WTC11 (cell line): ENCODE measurements at regions not wholly inside any gene's neighbourhood (a gene's known extent, or its start where the extent isn't known, plus 50 kb on each side); places are given as distances from the start of the nearest gene placed in this dataset.

Experiments used
- ATAC-seq: fragments of 200-7000 bp; cut with Tn5 transposase; 2 replicates; pipeline ENCODE4 v1.10.0; 2021; ENCODE audit warnings: mild to moderate bottlenecking, moderate library complexity
- CTCF ChIA-PET: fragments of 300-600 bp; sonication (Branson Sonifier 250); formaldehyde crosslinking; loops from one replicate; lab custom pipeline; 2021; ENCODE audit warnings: antibody characterized with exemption; lab: Charles Lee
- POLR2A ChIA-PET: fragments of 350-600 bp; sonication (Branson Sonifier 250); formaldehyde crosslinking; loops from one replicate; lab custom pipeline; 2021; ENCODE audit warnings: antibody characterized with exemption; lab: Charles Lee
- DNase-seq: peaks from one replicate; pipeline ENCODE4 v3.0.0; 2021; ENCODE audit warnings: low spot score
- H3K27ac Mint-ChIP-seq: 2 replicates; pipeline ENCODE4 v1.8.0; 2021; ENCODE audit warnings: mixed read lengths
- H3K27me3 Mint-ChIP-seq: 2 replicates; pipeline ENCODE4 v1.8.0; 2021; ENCODE audit warnings: low read depth, mild to moderate bottlenecking, moderate library complexity, mixed read lengths
- H3K36me3 Mint-ChIP-seq: 2 replicates; pipeline ENCODE4 v1.8.0; 2021; ENCODE audit warnings: mixed read lengths
- H3K4me1 Mint-ChIP-seq: 2 replicates; pipeline ENCODE4 v1.8.0; 2022; ENCODE audit warnings: mixed read lengths
- H3K4me3 Mint-ChIP-seq: 2 replicates; pipeline ENCODE4 v1.8.0; 2021; ENCODE audit warnings: mild to moderate bottlenecking, moderate library complexity, mixed read lengths
- H3K9me3 Mint-ChIP-seq: 2 replicates; pipeline ENCODE4 v1.8.0; 2021; ENCODE audit warnings: mixed read lengths
- ELF4 ChIP-seq: sonication (generic); formaldehyde crosslinking; IDR thresholded peaks from 2 replicates; pipeline ENCODE4 v1.8.1; 2022; ENCODE audit warnings: low read depth, mild to moderate bottlenecking, moderate library complexity, missing genetic modification reagents
- ETV6 ChIP-seq: sonication (generic); formaldehyde crosslinking; IDR thresholded peaks from 2 replicates; pipeline ENCODE4 v1.8.1; 2022; ENCODE audit warnings: mild to moderate bottlenecking, missing genetic modification reagents
- HMGA2 ChIP-seq: fragments of 250-450 bp; sonication (Bioruptor Pico); IDR thresholded peaks from 2 replicates; pipeline ENCODE4 v1.4.0; 2021; ENCODE audit warnings: mild to moderate bottlenecking, moderate library complexity
- KAT7 ChIP-seq: sonication (generic); formaldehyde crosslinking; IDR thresholded peaks from 2 replicates; pipeline ENCODE4 v1.8.1; 2023; ENCODE audit warnings: missing genetic modification reagents, mild to moderate bottlenecking, borderline replicate concordance
- NR1H2 ChIP-seq: sonication (generic); formaldehyde crosslinking; IDR thresholded peaks from 2 replicates; pipeline ENCODE4 v1.9.0; 2021; ENCODE audit warnings: mild to moderate bottlenecking, moderate library complexity, missing genetic modification reagents
- SOX15 ChIP-seq: fragments of 250-450 bp; sonication (Bioruptor Pico); IDR thresholded peaks from 2 replicates; pipeline ENCODE4 v1.9.0; 2021; ENCODE audit warnings: mild to moderate bottlenecking
- TCF7 ChIP-seq: sonication (generic); formaldehyde crosslinking; IDR thresholded peaks from 2 replicates; pipeline ENCODE4 v1.8.0; 2022; ENCODE audit warnings: mild to moderate bottlenecking, low read depth, missing genetic modification reagents, moderate library complexity
- TEAD1 ChIP-seq: sonication (generic); formaldehyde crosslinking; IDR thresholded peaks from 2 replicates; pipeline ENCODE4 v1.8.0; 2022; ENCODE audit warnings: mild to moderate bottlenecking, missing genetic modification reagents
- TEAD4 ChIP-seq: sonication (generic); formaldehyde crosslinking; IDR thresholded peaks from 2 replicates; pipeline ENCODE4 v1.8.0; 2022; ENCODE audit warnings: mild to moderate bottlenecking, missing genetic modification reagents
- ZNF138 ChIP-seq: sonication (generic); formaldehyde crosslinking; conservative IDR thresholded peaks from 2 replicates; pipeline ENCODE4 v1.8.1; 2022; ENCODE audit warnings: mild to moderate bottlenecking, moderate library complexity, missing genetic modification reagents
- ZNF317 ChIP-seq: sonication (generic); formaldehyde crosslinking; IDR thresholded peaks from 2 replicates; pipeline ENCODE4 v1.8.1; 2023; ENCODE audit warnings: low read depth, mild to moderate bottlenecking, moderate library complexity, missing genetic modification reagents, borderline replicate concordance
- TF ChIP-seq, protein P1 (sequence below): sonication (generic); formaldehyde crosslinking; IDR thresholded peaks from 2 replicates; pipeline ENCODE4 v1.8.1; 2023; ENCODE audit warnings: mild to moderate bottlenecking, missing genetic modification reagents
- TF ChIP-seq, protein P2 (sequence below): sonication (generic); formaldehyde crosslinking; IDR thresholded peaks from 2 replicates; pipeline ENCODE4 v1.8.1; 2023; ENCODE audit warnings: mild to moderate bottlenecking, missing genetic modification reagents, borderline replicate concordance
- TF ChIP-seq, protein P3 (sequence below): sonication (generic); formaldehyde crosslinking; conservative IDR thresholded peaks from 2 replicates; pipeline ENCODE4 v1.8.1; 2022; ENCODE audit warnings: mild to moderate bottlenecking, missing genetic modification reagents
- TF ChIP-seq, protein P4 (sequence below): fragments of 250-450 bp; sonication (Bioruptor Pico); IDR thresholded peaks from 2 replicates; pipeline ENCODE4 v1.8.0; 2021; ENCODE audit warnings: mild to moderate bottlenecking
- TF ChIP-seq, protein P5 (sequence below): sonication (generic); formaldehyde crosslinking; IDR thresholded peaks from 2 replicates; pipeline ENCODE4 v1.8.0; 2022; ENCODE audit warnings: mild to moderate bottlenecking, missing genetic modification reagents
- TF ChIP-seq, protein P6 (sequence below): sonication (generic); formaldehyde crosslinking; IDR thresholded peaks from 2 replicates; pipeline ENCODE4 v1.8.0; 2022; ENCODE audit warnings: mild to moderate bottlenecking, missing genetic modification reagents
- TF ChIP-seq, protein P7 (sequence below): sonication (generic); formaldehyde crosslinking; IDR thresholded peaks from 2 replicates; pipeline ENCODE4 v1.8.0; 2022; ENCODE audit warnings: missing genetic modification reagents

DNA sequence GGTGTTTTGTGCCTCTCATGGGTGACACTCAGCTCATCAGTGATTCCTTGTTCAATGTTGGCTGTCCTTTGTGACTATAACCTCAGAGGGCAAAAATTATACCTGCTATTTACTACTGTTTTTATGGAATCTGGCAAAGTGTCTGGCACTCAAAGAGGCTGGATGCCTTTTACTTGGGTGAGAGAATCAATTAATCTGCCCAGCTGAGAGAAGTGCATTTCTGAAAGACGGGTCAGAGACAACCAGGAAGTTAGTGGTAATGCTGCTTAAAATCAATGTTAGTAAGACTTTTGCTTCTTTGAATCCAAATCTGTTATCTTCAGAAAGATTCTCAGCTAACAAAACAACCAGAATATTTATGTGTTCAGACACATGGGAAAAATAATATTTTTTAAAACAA, 436.2 kb upstream of the SUCLG2 start (continued):
- TF ChIP-seq ZNF317 (CRISPR knock-in tag) = no peak
- no peak for TF ChIP-seq HMGA2 (CRISPR knock-in tag)
- no peak for TF ChIP-seq ETV6 (CRISPR knock-in tag)
- no peak for TF ChIP-seq ELF4 (CRISPR knock-in tag)

DNA sequence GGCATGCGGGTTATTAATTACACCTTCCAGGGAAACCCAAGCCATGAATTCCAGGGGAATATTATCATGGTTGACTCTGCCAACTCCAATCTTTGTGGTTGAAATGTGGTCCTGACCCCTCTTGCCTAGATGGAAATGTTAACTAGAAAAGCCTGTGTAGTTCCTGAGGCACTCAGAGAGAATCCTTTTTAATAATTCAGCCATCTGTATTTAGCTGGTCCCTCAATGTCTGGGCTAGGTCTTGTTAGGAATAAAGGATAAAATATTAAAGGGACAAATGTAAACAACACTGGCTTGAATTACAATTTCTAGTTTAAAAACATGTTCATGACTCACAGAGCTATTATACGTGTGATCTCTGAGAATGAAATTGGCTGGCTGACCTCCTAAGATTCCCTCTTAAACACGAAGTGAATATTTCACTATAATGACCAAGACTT, 435.2 kb upstream of the SUCLG2 start:
- POLR2A ChIA-PET = no interaction called here

DNA sequence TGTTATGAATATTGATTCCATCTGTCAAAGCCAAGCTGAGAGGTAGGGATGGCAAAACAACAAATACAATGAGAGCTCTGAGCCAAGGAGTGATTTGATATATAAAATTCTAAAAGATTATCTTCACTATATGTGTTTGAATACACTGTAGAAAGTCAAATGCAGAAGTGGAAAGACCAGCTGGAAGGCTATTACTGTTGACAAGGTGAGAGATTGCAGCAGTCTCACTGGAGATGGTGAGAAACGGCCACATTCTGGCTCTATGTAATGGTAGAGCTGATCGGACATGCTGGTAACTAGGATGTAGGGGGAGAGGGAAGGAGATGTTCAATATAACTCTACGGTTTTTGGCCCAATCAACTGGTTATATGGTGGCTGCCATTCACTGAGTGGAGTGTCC, 434.2 kb upstream of the SUCLG2 start:
- Mint-ChIP-seq H3K36me3 (no peaks in the 10 kb centered on the region), H3K27ac (no peak overlapping the region), H3K4me3 (no peak overlapping the region), H3K9me3 (no peaks in the 10 kb centered on the region), H3K27me3 (no peaks in the 10 kb centered on the region), H3K4me1 (no peaks in the 10 kb centered on the region)
- no peak for ATAC-seq
- POLR2A ChIA-PET = no interaction called here
- no peak for DNase-seq
- CTCF ChIA-PET = no interaction called here
- TF ChIP-seq SOX15 (CRISPR knock-in tag) (no peak), ZNF138 (CRISPR knock-in tag) (no peak), TEAD4 (CRISPR knock-in tag) (no peak), TEAD1 (CRISPR knock-in tag) (no peak), NR1H2 (CRISPR knock-in tag) (no peak), TCF7 (CRISPR knock-in tag) (no peak)
- TF ChIP-seq, protein P1, sequence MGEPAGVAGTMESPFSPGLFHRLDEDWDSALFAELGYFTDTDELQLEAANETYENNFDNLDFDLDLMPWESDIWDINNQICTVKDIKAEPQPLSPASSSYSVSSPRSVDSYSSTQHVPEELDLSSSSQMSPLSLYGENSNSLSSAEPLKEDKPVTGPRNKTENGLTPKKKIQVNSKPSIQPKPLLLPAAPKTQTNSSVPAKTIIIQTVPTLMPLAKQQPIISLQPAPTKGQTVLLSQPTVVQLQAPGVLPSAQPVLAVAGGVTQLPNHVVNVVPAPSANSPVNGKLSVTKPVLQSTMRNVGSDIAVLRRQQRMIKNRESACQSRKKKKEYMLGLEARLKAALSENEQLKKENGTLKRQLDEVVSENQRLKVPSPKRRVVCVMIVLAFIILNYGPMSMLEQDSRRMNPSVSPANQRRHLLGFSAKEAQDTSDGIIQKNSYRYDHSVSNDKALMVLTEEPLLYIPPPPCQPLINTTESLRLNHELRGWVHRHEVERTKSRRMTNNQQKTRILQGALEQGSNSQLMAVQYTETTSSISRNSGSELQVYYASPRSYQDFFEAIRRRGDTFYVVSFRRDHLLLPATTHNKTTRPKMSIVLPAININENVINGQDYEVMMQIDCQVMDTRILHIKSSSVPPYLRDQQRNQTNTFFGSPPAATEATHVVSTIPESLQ (CRISPR knock-in tag) = no peak
- TF ChIP-seq, protein P2, sequence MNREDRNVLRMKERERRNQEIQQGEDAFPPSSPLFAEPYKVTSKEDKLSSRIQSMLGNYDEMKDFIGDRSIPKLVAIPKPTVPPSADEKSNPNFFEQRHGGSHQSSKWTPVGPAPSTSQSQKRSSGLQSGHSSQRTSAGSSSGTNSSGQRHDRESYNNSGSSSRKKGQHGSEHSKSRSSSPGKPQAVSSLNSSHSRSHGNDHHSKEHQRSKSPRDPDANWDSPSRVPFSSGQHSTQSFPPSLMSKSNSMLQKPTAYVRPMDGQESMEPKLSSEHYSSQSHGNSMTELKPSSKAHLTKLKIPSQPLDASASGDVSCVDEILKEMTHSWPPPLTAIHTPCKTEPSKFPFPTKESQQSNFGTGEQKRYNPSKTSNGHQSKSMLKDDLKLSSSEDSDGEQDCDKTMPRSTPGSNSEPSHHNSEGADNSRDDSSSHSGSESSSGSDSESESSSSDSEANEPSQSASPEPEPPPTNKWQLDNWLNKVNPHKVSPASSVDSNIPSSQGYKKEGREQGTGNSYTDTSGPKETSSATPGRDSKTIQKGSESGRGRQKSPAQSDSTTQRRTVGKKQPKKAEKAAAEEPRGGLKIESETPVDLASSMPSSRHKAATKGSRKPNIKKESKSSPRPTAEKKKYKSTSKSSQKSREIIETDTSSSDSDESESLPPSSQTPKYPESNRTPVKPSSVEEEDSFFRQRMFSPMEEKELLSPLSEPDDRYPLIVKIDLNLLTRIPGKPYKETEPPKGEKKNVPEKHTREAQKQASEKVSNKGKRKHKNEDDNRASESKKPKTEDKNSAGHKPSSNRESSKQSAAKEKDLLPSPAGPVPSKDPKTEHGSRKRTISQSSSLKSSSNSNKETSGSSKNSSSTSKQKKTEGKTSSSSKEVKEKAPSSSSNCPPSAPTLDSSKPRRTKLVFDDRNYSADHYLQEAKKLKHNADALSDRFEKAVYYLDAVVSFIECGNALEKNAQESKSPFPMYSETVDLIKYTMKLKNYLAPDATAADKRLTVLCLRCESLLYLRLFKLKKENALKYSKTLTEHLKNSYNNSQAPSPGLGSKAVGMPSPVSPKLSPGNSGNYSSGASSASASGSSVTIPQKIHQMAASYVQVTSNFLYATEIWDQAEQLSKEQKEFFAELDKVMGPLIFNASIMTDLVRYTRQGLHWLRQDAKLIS (CRISPR knock-in tag) = no peak
- TF ChIP-seq, protein P3, sequence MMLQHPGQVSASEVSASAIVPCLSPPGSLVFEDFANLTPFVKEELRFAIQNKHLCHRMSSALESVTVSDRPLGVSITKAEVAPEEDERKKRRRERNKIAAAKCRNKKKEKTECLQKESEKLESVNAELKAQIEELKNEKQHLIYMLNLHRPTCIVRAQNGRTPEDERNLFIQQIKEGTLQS (CRISPR knock-in tag) = no peak
- TF ChIP-seq, protein P4, sequence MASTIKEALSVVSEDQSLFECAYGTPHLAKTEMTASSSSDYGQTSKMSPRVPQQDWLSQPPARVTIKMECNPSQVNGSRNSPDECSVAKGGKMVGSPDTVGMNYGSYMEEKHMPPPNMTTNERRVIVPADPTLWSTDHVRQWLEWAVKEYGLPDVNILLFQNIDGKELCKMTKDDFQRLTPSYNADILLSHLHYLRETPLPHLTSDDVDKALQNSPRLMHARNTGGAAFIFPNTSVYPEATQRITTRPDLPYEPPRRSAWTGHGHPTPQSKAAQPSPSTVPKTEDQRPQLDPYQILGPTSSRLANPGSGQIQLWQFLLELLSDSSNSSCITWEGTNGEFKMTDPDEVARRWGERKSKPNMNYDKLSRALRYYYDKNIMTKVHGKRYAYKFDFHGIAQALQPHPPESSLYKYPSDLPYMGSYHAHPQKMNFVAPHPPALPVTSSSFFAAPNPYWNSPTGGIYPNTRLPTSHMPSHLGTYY = no peak
- TF ChIP-seq, protein P5, sequence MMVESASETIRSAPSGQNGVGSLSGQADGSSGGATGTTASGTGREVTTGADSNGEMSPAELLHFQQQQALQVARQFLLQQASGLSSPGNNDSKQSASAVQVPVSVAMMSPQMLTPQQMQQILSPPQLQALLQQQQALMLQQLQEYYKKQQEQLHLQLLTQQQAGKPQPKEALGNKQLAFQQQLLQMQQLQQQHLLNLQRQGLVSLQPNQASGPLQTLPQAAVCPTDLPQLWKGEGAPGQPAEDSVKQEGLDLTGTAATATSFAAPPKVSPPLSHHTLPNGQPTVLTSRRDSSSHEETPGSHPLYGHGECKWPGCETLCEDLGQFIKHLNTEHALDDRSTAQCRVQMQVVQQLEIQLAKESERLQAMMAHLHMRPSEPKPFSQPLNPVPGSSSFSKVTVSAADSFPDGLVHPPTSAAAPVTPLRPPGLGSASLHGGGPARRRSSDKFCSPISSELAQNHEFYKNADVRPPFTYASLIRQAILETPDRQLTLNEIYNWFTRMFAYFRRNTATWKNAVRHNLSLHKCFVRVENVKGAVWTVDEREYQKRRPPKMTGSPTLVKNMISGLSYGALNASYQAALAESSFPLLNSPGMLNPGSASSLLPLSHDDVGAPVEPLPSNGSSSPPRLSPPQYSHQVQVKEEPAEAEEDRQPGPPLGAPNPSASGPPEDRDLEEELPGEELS (CRISPR knock-in tag) = no peak

More for the DNA sequence above, 435.2 kb upstream of the SUCLG2 start:
- no peak for DNase-seq
- no peaks in the 10 kb centered on the region for H3K36me3 Mint-ChIP-seq
- CTCF ChIA-PET = no interaction called here
- no peaks in the 10 kb centered on the region for H3K9me3 Mint-ChIP-seq
- ATAC-seq = no peak
- H3K4me1 Mint-ChIP-seq = no peaks in the 10 kb centered on the region
- no peak overlapping the region for H3K4me3 Mint-ChIP-seq
- TF ChIP-seq KAT7 (CRISPR knock-in tag) = no peak
- TF ChIP-seq, protein P6, sequence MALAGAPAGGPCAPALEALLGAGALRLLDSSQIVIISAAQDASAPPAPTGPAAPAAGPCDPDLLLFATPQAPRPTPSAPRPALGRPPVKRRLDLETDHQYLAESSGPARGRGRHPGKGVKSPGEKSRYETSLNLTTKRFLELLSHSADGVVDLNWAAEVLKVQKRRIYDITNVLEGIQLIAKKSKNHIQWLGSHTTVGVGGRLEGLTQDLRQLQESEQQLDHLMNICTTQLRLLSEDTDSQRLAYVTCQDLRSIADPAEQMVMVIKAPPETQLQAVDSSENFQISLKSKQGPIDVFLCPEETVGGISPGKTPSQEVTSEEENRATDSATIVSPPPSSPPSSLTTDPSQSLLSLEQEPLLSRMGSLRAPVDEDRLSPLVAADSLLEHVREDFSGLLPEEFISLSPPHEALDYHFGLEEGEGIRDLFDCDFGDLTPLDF = no peak
- TF ChIP-seq, protein P7, sequence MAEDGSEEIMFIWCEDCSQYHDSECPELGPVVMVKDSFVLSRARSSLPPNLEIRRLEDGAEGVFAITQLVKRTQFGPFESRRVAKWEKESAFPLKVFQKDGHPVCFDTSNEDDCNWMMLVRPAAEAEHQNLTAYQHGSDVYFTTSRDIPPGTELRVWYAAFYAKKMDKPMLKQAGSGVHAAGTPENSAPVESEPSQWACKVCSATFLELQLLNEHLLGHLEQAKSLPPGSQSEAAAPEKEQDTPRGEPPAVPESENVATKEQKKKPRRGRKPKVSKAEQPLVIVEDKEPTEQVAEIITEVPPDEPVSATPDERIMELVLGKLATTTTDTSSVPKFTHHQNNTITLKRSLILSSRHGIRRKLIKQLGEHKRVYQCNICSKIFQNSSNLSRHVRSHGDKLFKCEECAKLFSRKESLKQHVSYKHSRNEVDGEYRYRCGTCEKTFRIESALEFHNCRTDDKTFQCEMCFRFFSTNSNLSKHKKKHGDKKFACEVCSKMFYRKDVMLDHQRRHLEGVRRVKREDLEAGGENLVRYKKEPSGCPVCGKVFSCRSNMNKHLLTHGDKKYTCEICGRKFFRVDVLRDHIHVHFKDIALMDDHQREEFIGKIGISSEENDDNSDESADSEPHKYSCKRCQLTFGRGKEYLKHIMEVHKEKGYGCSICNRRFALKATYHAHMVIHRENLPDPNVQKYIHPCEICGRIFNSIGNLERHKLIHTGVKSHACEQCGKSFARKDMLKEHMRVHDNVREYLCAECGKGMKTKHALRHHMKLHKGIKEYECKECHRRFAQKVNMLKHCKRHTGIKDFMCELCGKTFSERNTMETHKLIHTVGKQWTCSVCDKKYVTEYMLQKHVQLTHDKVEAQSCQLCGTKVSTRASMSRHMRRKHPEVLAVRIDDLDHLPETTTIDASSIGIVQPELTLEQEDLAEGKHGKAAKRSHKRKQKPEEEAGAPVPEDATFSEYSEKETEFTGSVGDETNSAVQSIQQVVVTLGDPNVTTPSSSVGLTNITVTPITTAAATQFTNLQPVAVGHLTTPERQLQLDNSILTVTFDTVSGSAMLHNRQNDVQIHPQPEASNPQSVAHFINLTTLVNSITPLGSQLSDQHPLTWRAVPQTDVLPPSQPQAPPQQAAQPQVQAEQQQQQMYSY (CRISPR knock-in tag) = no peak
- H3K27me3 Mint-ChIP-seq = no peaks in the 10 kb centered on the region
- no peak overlapping the region for H3K27ac Mint-ChIP-seq
